ENCODE measurements at regions not wholly inside any gene's neighbourhood (a gene's known extent, or its start where the extent isn't known, plus 50 kb on each side); places are given as distances from the start of the nearest gene placed in this dataset.
A peak's percentile ranks its signal among the peaks of the same experiment; 100 is the strongest.
"Not testable (repeated sequence)": the region's sequence is repeated elsewhere in the genome, so short reads cannot be mapped to it uniquely, and the experiment has no call there.

DNA sequence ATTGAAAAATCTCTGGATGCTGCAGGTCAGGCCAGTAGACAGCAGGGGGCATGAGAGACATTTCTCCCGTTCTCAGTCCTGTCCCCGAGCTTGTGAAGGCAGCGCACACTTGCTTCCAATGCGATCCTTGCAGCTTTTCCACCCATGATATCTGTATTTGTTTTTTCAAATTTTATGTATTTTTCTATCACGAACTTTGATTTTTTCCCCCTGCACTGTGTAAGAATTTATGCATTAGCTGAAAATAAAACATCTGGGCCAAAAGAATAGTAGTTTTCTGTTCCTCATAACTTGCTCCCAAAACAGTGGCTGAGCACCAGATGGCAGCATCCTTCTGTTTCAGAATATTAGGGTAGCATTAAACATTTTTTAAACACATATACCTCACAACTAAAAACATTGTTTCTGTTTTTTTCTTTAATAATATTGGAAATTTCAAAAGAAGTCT is 90.9 kb upstream of the PABPC3 start:
- H3K9me3 ChIP-seq; H3K4me1 ChIP-seq; intact Hi-C loops (cut with DNase I; ENCODE audit: low total_unique reads); H3K27ac ChIP-seq; H3K36me3 ChIP-seq; H3K27me3 ChIP-seq; DNase-seq (ENCODE audit: low spot score in 2 of 2); H3K4me3 ChIP-seq: not testable (repeated sequence)
- TF ChIP-seq, protein P1, sequence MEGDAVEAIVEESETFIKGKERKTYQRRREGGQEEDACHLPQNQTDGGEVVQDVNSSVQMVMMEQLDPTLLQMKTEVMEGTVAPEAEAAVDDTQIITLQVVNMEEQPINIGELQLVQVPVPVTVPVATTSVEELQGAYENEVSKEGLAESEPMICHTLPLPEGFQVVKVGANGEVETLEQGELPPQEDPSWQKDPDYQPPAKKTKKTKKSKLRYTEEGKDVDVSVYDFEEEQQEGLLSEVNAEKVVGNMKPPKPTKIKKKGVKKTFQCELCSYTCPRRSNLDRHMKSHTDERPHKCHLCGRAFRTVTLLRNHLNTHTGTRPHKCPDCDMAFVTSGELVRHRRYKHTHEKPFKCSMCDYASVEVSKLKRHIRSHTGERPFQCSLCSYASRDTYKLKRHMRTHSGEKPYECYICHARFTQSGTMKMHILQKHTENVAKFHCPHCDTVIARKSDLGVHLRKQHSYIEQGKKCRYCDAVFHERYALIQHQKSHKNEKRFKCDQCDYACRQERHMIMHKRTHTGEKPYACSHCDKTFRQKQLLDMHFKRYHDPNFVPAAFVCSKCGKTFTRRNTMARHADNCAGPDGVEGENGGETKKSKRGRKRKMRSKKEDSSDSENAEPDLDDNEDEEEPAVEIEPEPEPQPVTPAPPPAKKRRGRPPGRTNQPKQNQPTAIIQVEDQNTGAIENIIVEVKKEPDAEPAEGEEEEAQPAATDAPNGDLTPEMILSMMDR (IDR thresholded peaks at IDR 0.05) = peak in 1 of 3 donors; percentile 46

DNA sequence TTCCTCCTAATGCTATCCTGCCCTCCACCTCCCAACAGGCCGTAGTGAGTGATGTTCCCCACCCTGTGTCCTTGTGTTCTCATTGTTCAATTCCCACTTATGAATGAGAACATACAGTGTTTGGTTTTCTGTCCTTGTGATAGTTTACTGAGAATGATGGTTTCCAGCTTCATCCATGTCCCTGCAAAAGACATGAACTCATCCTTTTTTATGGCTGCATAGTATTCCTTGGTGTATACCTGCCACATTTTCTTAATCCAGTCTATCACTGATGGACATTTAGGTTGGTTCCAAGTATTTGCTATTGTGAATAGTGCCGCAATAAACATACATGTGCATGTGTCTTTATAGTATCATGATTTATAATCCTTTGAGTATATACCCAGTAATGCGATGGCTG is 88.5 kb upstream of the PABPC3 start:
- H3K4me1 ChIP-seq; H3K36me3 ChIP-seq; H3K27ac ChIP-seq; intact Hi-C loops (cut with DNase I; ENCODE audit: low total_unique reads); H3K4me3 ChIP-seq; H3K27me3 ChIP-seq; H3K9me3 ChIP-seq; DNase-seq (ENCODE audit: low spot score in 2 of 2): not testable (repeated sequence)

DNA sequence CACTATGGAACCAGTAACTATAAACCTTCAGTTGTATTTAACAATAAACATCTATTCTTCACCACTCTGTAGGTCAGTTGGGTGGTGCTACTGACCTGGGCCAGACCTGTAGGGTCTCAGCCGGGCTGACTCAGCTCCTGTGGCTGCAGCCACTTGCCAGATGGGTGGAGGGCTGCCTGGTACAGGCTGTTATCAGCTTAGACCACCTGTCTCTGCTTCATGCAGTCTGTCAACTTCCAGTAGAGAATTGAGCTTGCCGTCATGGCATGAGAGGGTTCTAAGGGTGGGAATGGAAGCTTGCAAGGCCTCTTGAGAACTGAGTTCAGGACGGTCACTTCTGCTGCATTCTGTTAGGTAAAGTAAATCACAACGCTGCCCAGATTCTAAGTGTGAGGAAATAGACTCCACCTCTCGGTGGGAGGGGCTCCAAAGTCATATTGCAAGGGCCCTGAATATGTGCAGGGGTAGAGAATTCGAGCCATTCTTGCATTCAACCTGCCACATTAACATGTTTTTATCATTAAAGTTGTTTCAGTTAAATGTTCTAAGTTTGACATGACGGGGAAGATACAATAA is 81.5 kb upstream of the PABPC3 start:
- H3K4me1 ChIP-seq; H3K9me3 ChIP-seq; H3K4me3 ChIP-seq; intact Hi-C loops (cut with DNase I; ENCODE audit: low total_unique reads); H3K36me3 ChIP-seq; DNase-seq (ENCODE audit: low spot score in 2 of 2); H3K27ac ChIP-seq: not testable (repeated sequence)
- H3K27me3 ChIP-seq = peaks cover 0 to 17% of the 10 kb centered on the region in 2 donors

DNA sequence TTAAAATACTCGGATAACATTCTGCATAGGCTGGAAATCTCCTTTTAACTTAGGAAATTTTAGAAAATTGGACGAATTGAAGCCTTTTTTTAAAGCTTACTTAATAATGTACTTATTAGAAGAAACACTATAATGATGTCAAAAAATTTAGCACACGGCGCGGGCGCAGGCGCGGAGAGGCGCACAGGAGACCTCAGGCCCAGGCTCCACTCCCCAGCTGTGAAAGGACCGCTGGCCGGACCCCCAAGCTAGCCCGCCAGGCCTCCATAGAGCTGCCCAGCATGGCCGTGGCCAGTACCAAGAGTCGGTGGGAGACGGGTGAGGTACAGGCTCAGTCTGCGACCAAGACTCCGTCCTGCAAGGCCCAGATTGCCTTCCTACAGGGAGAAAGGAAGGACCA is 78.8 kb upstream of the PABPC3 start:
- H3K36me3 ChIP-seq; intact Hi-C loops (cut with DNase I; ENCODE audit: low total_unique reads); H3K4me3 ChIP-seq; DNase-seq (ENCODE audit: low spot score in 2 of 2); H3K4me1 ChIP-seq; H3K27ac ChIP-seq; H3K9me3 ChIP-seq: not testable (repeated sequence)
- peaks cover 0 to 17% of the 10 kb centered on the region in 2 donors for H3K27me3 ChIP-seq

DNA sequence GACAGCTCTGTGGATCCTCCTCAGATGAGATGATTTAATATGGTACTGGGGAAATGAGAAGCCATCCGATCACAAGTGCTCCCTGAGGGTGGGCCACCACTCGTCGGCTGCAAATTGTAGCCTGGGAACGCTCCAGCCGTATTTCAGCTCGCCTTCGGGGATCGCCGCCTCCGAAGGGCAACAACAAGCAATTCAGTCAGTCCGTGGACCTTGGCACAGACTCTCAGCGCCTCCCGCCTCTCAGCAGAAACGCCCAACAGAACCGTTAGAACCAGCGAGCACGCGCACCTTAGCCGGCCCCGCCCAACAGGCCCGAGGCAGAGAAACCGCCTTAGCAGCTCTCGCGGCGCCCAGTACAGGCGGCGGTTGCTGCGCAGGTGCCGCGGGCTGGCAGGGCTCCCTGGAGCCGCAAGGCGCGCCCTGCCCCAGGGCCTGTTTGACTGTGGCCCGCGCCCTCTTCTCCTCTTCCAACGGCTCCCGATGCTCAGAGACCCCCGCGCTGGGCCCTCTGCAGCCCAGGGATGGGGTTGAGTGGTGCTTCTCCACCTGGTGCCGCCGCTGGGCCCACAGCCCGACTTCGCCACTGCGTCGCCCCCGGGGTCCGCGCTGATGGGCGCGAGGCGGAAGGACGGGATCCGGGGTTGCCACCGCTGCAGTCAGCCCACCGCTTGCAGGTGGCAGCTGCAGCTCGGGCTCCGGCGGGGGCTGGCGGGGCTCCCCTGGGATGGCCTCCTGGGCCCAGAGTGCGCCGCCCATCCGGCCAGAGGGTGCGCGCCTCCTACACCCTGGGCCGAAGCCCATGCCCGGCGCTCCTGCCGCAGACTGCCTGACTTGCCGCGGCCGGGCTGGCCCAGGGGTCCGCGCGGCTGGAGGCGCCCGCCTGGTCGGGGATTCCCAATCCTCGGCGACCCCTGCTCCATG is 77.9 kb upstream of the PABPC3 start:
- H3K36me3 ChIP-seq; H3K27ac ChIP-seq; DNase-seq (ENCODE audit: low spot score in 2 of 2); intact Hi-C loops (cut with DNase I; ENCODE audit: low total_unique reads); H3K9me3 ChIP-seq; H3K4me1 ChIP-seq: not testable (repeated sequence)
- Histone ChIP-seq H3K27me3 (peaks cover 0 to 17% of the 10 kb centered on the region in 2 donors), H3K4me3 (peak overlapping the region; percentile 4 to 58 (median 38))

DNA sequence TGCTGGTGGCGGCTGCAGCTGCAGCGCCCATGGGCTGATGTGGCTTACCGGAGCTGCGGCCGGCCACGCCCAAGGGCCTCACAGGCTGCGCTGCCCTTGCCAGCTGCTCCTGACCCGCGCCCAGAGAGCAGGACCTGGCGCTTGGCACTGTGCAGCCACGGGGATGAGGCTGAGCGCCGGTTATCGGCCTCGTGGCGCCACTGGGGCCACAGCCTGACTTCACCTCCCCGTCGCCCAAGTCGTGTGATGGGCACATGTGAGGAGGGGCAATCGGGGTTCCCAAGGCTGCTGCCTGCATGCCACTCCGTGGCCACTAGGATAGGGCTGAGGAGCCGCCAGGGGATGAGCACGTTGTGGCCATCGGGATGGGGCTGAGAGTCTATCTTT is 77.2 kb upstream of the PABPC3 start:
- Histone ChIP-seq H3K27ac (no peak overlapping the region), H3K4me1 (no peaks in the 10 kb centered on the region), H3K36me3 (no peaks in the 10 kb centered on the region), H3K4me3 (peak overlapping the region in 2 of 3 donors; percentile 38 to 58), H3K9me3 (no peaks in the 10 kb centered on the region), H3K27me3 (peaks cover 0 to 20% of the 10 kb centered on the region in 2 donors)
- no peak for DNase-seq (ENCODE audit: low spot score in 2 of 2)
- intact Hi-C loops (cut with DNase I; ENCODE audit: low total_unique reads) = no loop called here
- TF ChIP-seq, protein P1 (IDR thresholded peaks at IDR 0.05) = no peak
- TF ChIP-seq POLR2A (IDR thresholded peaks at IDR 0.05) (no peak), POLR2AphosphoS5 (IDR thresholded peaks at IDR 0.05) (no peak)

DNA sequence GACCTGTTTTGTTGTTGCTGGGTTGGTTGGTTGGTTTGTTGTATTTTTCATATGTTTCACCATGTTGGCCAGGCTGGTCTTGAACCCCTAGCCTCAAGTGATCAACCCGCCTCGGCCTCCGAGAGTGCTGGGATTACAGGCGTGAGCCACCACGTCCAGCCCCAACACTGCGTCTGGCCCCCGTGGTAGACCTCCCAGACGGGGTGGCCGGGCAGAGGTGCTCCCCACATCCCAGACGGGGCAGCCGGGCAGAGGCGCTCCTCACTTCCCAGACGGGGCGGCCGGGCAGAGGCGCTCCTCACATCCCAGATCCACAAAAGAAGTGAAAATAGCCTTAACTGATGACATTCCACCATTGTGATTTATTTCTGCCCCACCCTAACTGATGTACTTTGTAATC is 76.2 kb upstream of the PABPC3 start:
- H3K4me1 ChIP-seq; H3K36me3 ChIP-seq; H3K27ac ChIP-seq; H3K4me3 ChIP-seq; H3K9me3 ChIP-seq; intact Hi-C loops (cut with DNase I; ENCODE audit: low total_unique reads); DNase-seq (ENCODE audit: low spot score in 2 of 2): not testable (repeated sequence)
- peaks cover 0 to 24% of the 10 kb centered on the region in 2 donors for H3K27me3 ChIP-seq

All from breast epithelium (tissue), 4 donors.